Neural progenitor cell (in vitro differentiated cells): ENCODE measurements at regions not wholly inside any gene's neighbourhood (a gene's known extent, or its start where the extent isn't known, plus 50 kb on each side); places are given as distances from the start of the nearest gene placed in this dataset.

Source experiments
- CTCF ChIP-seq: fragments of 200-600 bp; sonication (generic); IDR thresholded peaks from 2 replicates; pipeline ENCODE4 v1.5.1; 2017; ENCODE audit warnings: antibody characterized with exemption, mild to moderate bottlenecking
- EZH2 ChIP-seq: fragments of 200-600 bp; sonication (generic); IDR thresholded peaks from 2 replicates; pipeline ENCODE4 v1.6.1; 2017; ENCODE audit warnings: antibody characterized with exemption, mild to moderate bottlenecking, moderate library complexity
- EZH2phosphoT487 ChIP-seq: fragments of 200-600 bp; sonication (generic); IDR thresholded peaks from 2 replicates; pipeline ENCODE4 v1.6.1; 2017; ENCODE audit warnings: antibody characterized with exemption

GRCh38 chr10:113473011-113473410 is 79.8 kb upstream of the HABP2 start:
- TF ChIP-seq CTCF (no peak), EZH2 (no peak), EZH2phosphoT487 (no peak)
